Tibial nerve (tissue), 4 donors: ENCODE measurements at regions not wholly inside any gene's neighbourhood (a gene's known extent, or its start where the extent isn't known, plus 50 kb on each side); places are given as distances from the start of the nearest gene placed in this dataset.

Source experiments
- EP300 ChIP-seq, 2 donors: sonication (generic); formaldehyde crosslinking; IDR thresholded peaks; one replicate each; pipeline ENCODE4 v1.6.1; 2017; ENCODE audit warnings: antibody characterized with exemption in 2 of 2, mild to moderate bottlenecking in 1 of 2
- POLR2A ChIP-seq, 2 donors: fragments of 450-650 bp; IDR thresholded peaks; one replicate each; pipeline ENCODE4 v1.6.1; 2017; ENCODE audit warnings: antibody characterized with exemption in 2 of 2, mild to moderate bottlenecking in 2 of 2, moderate library complexity in 2 of 2
- TF ChIP-seq, protein P1 (sequence below), 5 experiments: fragments of 200-600 bp in 3 of 5; fragments of 450-650 bp in 2 of 5; sonication (generic) in 3 of 5; IDR thresholded peaks; one replicate each; pipeline ENCODE4 v1.5.1; 2016 to 2019; ENCODE audit warnings: antibody characterized with exemption in 5 of 5, mild to moderate bottlenecking in 3 of 5, moderate library complexity in 2 of 5

DNA sequence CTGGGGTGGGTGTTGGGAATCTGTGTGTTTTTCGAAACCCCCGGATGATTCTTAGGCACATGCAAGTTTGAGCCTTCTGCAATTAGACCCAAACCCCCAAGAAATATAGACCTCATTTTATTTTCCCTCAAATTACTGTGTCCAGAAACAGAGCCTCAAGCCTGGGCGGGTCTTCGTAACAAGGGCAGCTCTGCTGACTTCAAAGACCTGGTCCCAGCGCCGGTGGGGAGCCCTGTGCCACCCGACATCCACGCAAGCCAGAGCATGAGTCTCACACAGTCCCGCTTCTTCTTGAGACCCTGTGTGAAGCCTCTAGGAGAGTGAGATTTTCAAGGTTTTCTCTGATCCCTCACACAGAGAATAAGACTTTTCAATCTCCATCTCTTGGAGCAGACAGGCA is 397.3 kb downstream of the RPS6KC1 start:
- TF ChIP-seq, protein P1, sequence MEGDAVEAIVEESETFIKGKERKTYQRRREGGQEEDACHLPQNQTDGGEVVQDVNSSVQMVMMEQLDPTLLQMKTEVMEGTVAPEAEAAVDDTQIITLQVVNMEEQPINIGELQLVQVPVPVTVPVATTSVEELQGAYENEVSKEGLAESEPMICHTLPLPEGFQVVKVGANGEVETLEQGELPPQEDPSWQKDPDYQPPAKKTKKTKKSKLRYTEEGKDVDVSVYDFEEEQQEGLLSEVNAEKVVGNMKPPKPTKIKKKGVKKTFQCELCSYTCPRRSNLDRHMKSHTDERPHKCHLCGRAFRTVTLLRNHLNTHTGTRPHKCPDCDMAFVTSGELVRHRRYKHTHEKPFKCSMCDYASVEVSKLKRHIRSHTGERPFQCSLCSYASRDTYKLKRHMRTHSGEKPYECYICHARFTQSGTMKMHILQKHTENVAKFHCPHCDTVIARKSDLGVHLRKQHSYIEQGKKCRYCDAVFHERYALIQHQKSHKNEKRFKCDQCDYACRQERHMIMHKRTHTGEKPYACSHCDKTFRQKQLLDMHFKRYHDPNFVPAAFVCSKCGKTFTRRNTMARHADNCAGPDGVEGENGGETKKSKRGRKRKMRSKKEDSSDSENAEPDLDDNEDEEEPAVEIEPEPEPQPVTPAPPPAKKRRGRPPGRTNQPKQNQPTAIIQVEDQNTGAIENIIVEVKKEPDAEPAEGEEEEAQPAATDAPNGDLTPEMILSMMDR (IDR thresholded peaks at IDR 0.05): no peak
- TF ChIP-seq EP300 (IDR thresholded peaks at IDR 0.05) (no peak), POLR2A (IDR thresholded peaks at IDR 0.05) (no peak)
